Astrocyte (in vitro differentiated cells and primary cell): ENCODE measurements at regions not wholly inside any gene's neighbourhood (a gene's known extent, or its start where the extent isn't known, plus 50 kb on each side); places are given as distances from the start of the nearest gene placed in this dataset.

Experiments
- DNase-seq: peaks from one replicate; pipeline ENCODE4 v3.0.0-alpha.2; 2010; ENCODE audit warnings: low read depth
- FAIRE-seq: peaks from 2 replicates; lab custom pipeline; 2011; peaks lifted over from hg19 to GRCh38; lab: Jason Lieb, UNC
- H2AFZ ChIP-seq: 2 replicates; pipeline ENCODE4 v1.6.0; 2012; ENCODE audit warnings: low read depth, low read length, inconsistent platforms
- H3K27ac ChIP-seq: 2 replicates; pipeline ENCODE4 v1.5.1; 2011; ENCODE audit warnings: low read depth, low read length, inconsistent platforms
- H3K27me3 ChIP-seq: 2 replicates; pipeline ENCODE4 v1.6.0; 2011; ENCODE audit warnings: low read length, inconsistent platforms; ENCODE audit not compliant: insufficient read depth
- H3K36me3 ChIP-seq: 2 replicates; pipeline ENCODE4 v1.5.1; 2011; ENCODE audit warnings: low read length, inconsistent platforms; ENCODE audit not compliant: insufficient read depth
- H3K4me1 ChIP-seq: 2 replicates; pipeline ENCODE4 v1.5.1; 2011; ENCODE audit warnings: low read length, inconsistent platforms; ENCODE audit not compliant: insufficient read depth
- H3K4me2 ChIP-seq: 2 replicates; pipeline ENCODE4 v1.6.0; 2012; ENCODE audit warnings: low read length, inconsistent platforms
- H3K4me3 ChIP-seq: 2 replicates; pipeline ENCODE4 v1.5.1; 2011; ENCODE audit warnings: low read depth, mild to moderate bottlenecking, low read length, inconsistent platforms; ENCODE audit not compliant: insufficient read depth
- H3K79me2 ChIP-seq: 2 replicates; pipeline ENCODE4 v1.6.0; 2012; ENCODE audit warnings: mild to moderate bottlenecking, low read length, inconsistent platforms; ENCODE audit not compliant: insufficient read depth
- H3K9ac ChIP-seq: 2 replicates; pipeline ENCODE4 v1.6.0; 2012; ENCODE audit warnings: mild to moderate bottlenecking, low read length, inconsistent platforms
- H3K9me3 ChIP-seq: 2 replicates; pipeline ENCODE4 v1.5.1; 2012; ENCODE audit warnings: low read depth, mild to moderate bottlenecking, low read length, inconsistent platforms; ENCODE audit not compliant: insufficient read depth
- H4K20me1 ChIP-seq: 2 replicates; pipeline ENCODE4 v1.6.0; 2012; ENCODE audit warnings: low read length, inconsistent platforms; ENCODE audit not compliant: insufficient read depth
- H3K27ac Mint-ChIP-seq: one replicate; pipeline ENCODE4 v1.8.0; 2021; ENCODE audit warnings: mild to moderate bottlenecking, mixed read lengths; ENCODE audit not compliant: unreplicated experiment
- H3K27me3 Mint-ChIP-seq: one replicate; pipeline ENCODE4 v1.8.0; 2021; ENCODE audit warnings: low read depth, mixed read lengths; ENCODE audit not compliant: unreplicated experiment
- H3K36me3 Mint-ChIP-seq: one replicate; pipeline ENCODE4 v1.8.0; 2021; ENCODE audit warnings: low read depth, mixed read lengths; ENCODE audit not compliant: unreplicated experiment
- H3K4me1 Mint-ChIP-seq: one replicate; pipeline ENCODE4 v1.8.0; 2021; ENCODE audit warnings: low read depth, mixed read lengths; ENCODE audit not compliant: unreplicated experiment
- H3K4me3 Mint-ChIP-seq: one replicate; pipeline ENCODE4 v1.8.0; 2021; ENCODE audit warnings: mild to moderate bottlenecking, moderate library complexity, mixed read lengths; ENCODE audit not compliant: unreplicated experiment
- H3K9me3 Mint-ChIP-seq: one replicate; pipeline ENCODE4 v1.8.0; 2021; ENCODE audit warnings: mild to moderate bottlenecking, mixed read lengths; ENCODE audit not compliant: unreplicated experiment
- EZH2 ChIP-seq: IDR thresholded peaks from 2 replicates; pipeline ENCODE4 v1.6.1; 2012; ENCODE audit warnings: mild to moderate bottlenecking, low read length, inconsistent platforms; ENCODE audit not compliant: insufficient read depth
- TF ChIP-seq, protein P1 (sequence below): IDR thresholded peaks from 2 replicates; pipeline ENCODE4 v1.5.1; 2011; ENCODE audit warnings: low read depth, mild to moderate bottlenecking, inconsistent platforms, low read length, moderate library complexity; ENCODE audit not compliant: insufficient read depth

GRCh38 chr13:105814219-105814901 lies 721.1 kb downstream of the EFNB2 start:
- Histone ChIP-seq H3K36me3 (no peaks in the 10 kb centered on the region), H3K4me2 (no peak overlapping the region), H3K9ac (no peak overlapping the region), H4K20me1 (no peaks in the 10 kb centered on the region), H3K9me3 (no peaks in the 10 kb centered on the region), H3K4me1 (no peaks in the 10 kb centered on the region), H3K27ac (no peak overlapping the region), H3K4me3 (no peak overlapping the region), H3K79me2 (no peaks in the 10 kb centered on the region), H2AFZ (no peak overlapping the region), H3K27me3 (no peaks in the 10 kb centered on the region)
- no peak overlapping the region for H3K27ac Mint-ChIP-seq
- FAIRE-seq (no peak), DNase-seq (peak; percentile 9)
- no peaks in the 10 kb centered on the region for H3K36me3 Mint-ChIP-seq
- no peaks in the 10 kb centered on the region for H3K27me3 Mint-ChIP-seq
- no peak for TF ChIP-seq EZH2
- TF ChIP-seq, protein P1, sequence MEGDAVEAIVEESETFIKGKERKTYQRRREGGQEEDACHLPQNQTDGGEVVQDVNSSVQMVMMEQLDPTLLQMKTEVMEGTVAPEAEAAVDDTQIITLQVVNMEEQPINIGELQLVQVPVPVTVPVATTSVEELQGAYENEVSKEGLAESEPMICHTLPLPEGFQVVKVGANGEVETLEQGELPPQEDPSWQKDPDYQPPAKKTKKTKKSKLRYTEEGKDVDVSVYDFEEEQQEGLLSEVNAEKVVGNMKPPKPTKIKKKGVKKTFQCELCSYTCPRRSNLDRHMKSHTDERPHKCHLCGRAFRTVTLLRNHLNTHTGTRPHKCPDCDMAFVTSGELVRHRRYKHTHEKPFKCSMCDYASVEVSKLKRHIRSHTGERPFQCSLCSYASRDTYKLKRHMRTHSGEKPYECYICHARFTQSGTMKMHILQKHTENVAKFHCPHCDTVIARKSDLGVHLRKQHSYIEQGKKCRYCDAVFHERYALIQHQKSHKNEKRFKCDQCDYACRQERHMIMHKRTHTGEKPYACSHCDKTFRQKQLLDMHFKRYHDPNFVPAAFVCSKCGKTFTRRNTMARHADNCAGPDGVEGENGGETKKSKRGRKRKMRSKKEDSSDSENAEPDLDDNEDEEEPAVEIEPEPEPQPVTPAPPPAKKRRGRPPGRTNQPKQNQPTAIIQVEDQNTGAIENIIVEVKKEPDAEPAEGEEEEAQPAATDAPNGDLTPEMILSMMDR: no peak
- H3K9me3 Mint-ChIP-seq: no peaks in the 10 kb centered on the region
- no peak overlapping the region for H3K4me3 Mint-ChIP-seq
- H3K4me1 Mint-ChIP-seq: no peaks in the 10 kb centered on the region

- TF ChIP-seq, protein P1: no peak
- TF ChIP-seq EZH2: no peak
- Mint-ChIP-seq H3K4me3 (no peak overlapping the region), H3K27ac (no peak overlapping the region), H3K4me1 (peaks cover 4% of the 10 kb centered on the region), H3K9me3 (no peaks in the 10 kb centered on the region), H3K27me3 (peaks cover 2% of the 10 kb centered on the region), H3K36me3 (no peaks in the 10 kb centered on the region)
- Histone ChIP-seq H3K36me3 (no peaks in the 10 kb centered on the region), H2AFZ (no peak overlapping the region), H3K4me1 (peaks cover 4% of the 10 kb centered on the region), H3K9me3 (no peaks in the 10 kb centered on the region), H3K4me3 (no peak overlapping the region), H3K27ac (no peak overlapping the region), H3K9ac (no peak overlapping the region), H4K20me1 (no peaks in the 10 kb centered on the region), H3K4me2 (no peak overlapping the region), H3K27me3 (no peaks in the 10 kb centered on the region), H3K79me2 (no peaks in the 10 kb centered on the region)
- FAIRE-seq (no peak), DNase-seq (peak; percentile 65)
Measured at GRCh38 chr13:105806628-105806920, 728.9 kb downstream of the EFNB2 start.

- no peak overlapping the region for H3K4me2 ChIP-seq
- H3K27ac ChIP-seq: no peak overlapping the region
- Mint-ChIP-seq H3K36me3 (no peaks in the 10 kb centered on the region), H3K9me3 (no peaks in the 10 kb centered on the region), H3K27ac (no peak overlapping the region), H3K27me3 (peaks cover 2% of the 10 kb centered on the region), H3K4me1 (peaks cover 4% of the 10 kb centered on the region), H3K4me3 (no peak overlapping the region)
- H3K9ac ChIP-seq: no peak overlapping the region
- TF ChIP-seq EZH2: no peak
- TF ChIP-seq, protein P1: no peak
- no peaks in the 10 kb centered on the region for H4K20me1 ChIP-seq
- no peak overlapping the region for H2AFZ ChIP-seq
- no peaks in the 10 kb centered on the region for H3K79me2 ChIP-seq
- FAIRE-seq (no peak), DNase-seq (no peak)
- H3K27me3 ChIP-seq: no peaks in the 10 kb centered on the region
- H3K36me3 ChIP-seq: no peaks in the 10 kb centered on the region
- no peaks in the 10 kb centered on the region for H3K9me3 ChIP-seq
- no peak overlapping the region for H3K4me3 ChIP-seq
- H3K4me1 ChIP-seq: peaks cover 4% of the 10 kb centered on the region
Measured at GRCh38 chr13:105805892-105806627, 729.4 kb downstream of the EFNB2 start.
